HG03469 (cell line): ENCODE measurements at regions not wholly inside any gene's neighbourhood (a gene's known extent, or its start where the extent isn't known, plus 50 kb on each side); places are given as distances from the start of the nearest gene placed in this dataset.

ENCODE experiments used
- ATAC-seq: cut with Tn5 transposase; IDR thresholded peaks from one replicate; pipeline ENCODE4 v1.9.1; 2021; ENCODE audit warnings: mild to moderate bottlenecking, moderate library complexity, moderate number of reproducible peaks; ENCODE audit not compliant: unreplicated experiment

DNA sequence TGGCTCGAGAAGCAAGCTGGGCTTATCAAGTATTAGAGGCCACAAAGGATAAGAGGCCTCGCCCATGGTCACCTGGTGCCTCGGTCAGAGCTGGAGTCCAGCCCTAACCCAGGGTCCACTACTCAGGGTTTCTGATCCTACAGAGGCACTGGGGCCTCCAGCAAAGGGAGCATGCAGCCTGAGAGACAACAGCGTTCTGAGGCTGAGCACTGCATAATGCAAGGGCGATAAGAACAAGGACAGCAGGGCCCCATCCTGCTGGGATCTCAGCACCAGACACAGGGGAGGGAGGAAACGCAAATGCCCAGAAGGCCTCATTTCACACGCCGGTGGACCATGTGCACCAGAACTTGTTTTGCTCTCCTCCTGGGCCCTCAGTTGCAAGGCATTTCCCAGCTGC, 63.0 kb downstream of the C5orf15 start:
- ATAC-seq = no peak

GRCh38 chr5:133904641-133905040, 63.8 kb downstream of the C5orf15 start:
- ATAC-seq = no peak

DNA sequence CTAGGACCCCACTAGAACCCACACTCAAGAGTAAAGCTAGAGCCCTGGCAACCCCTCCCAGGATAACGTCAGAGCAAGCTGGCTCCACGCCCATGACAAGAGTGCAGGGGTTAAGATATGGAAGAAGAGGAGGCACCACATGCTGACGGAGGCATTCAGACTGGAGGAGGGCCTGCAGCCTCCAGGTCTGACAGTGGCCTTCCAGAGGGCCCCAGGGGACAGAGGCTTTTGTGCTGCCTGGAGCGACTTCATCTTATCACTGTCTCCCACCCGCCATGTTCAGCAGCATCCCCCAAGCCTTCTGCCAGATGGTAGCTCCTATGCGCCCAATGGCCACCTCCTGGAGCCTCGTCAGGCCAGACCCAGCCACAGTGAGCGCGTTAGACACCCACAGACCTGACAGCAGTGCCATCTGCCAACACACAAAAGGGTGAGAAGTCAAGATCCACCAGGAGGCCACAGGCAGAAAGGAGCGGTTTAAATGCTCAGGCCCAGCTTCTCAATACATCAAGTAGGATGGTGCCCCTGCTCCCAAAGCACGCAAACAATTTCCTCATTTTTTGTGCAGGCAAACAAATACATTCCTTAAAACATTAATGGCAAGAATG, 65.8 kb downstream of the C5orf15 start:
- no peak for ATAC-seq

DNA sequence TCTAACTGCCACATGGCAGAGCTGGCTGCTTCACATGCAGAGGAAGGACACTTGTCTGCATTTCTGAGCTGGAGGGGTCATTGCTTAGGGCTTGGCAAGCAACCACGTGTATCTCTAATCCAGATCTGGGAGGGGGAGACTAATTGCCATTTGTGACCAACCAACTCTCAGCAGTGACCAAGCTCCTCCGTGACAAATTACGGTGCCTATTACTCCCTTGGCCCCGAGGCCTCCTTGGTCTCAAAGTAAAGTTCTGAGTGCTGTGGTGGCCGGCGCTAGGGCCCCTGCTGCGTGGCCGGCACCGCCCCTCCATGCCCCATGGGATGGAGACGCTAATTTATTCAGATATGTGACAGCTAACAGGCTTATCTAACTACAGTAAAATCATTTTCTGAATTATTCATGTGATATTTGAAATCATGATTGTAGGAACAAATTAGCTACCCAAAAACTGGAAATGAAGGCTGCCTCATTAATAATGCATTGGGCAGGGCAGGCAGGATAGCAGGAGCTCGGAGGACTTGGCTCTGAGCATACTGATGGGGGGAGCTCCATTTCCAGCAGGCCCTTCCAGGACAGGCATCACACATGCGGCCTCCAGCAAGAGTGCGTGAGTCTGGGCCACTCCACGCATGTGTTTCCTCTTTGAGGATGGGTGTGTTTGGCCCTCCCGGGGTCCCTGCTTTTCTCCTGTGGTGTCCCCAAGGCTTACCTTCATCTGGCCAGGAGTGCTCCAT, 67.7 kb downstream of the C5orf15 start:
- no peak for ATAC-seq

DNA sequence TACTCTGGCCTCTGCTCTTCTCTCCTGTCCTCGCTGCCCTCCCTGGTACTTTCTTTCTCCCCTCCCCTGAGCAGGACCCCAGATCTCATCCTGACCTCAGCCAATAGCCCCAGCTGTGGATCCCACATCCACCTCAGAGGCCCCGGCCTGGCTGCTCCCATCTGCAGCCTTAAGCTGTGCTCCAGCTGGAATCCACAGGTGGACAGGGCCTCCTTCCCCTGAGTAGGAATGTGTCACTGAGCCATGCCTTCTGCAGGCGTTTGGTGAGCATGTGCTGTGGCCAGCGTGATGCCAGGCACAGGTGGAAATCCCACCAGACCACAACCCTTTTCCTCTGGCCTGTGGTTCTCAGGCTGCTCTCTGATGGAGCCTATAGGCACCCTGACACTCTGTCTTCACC, 68.9 kb downstream of the C5orf15 start:
- ATAC-seq = no peak

- no peak for ATAC-seq
Observed at GRCh38 chr5:133898440-133898839, 70.0 kb downstream of the C5orf15 start.

DNA sequence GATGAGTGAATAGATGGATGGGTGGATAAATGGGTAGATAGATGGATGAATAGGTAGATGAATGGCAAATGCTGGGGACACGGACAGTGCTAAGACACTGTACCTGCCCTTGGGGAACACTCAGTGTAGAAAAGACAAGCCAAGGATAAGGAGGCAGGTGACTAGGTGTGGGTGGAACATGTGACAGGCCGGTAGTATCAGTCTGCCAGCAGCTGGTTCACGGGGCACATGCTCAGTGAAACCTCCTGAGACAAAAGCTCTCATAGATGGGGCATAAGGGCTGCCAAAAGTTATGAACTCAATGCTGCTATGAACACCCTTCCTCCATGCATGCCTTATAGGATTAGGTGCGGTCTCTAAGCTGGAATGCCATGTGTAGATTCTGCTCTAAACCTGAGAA, 71.0 kb downstream of the C5orf15 start:
- no peak for ATAC-seq

GRCh38 chr5:133896873-133897272, 71.6 kb downstream of the C5orf15 start:
- ATAC-seq = no peak

DNA sequence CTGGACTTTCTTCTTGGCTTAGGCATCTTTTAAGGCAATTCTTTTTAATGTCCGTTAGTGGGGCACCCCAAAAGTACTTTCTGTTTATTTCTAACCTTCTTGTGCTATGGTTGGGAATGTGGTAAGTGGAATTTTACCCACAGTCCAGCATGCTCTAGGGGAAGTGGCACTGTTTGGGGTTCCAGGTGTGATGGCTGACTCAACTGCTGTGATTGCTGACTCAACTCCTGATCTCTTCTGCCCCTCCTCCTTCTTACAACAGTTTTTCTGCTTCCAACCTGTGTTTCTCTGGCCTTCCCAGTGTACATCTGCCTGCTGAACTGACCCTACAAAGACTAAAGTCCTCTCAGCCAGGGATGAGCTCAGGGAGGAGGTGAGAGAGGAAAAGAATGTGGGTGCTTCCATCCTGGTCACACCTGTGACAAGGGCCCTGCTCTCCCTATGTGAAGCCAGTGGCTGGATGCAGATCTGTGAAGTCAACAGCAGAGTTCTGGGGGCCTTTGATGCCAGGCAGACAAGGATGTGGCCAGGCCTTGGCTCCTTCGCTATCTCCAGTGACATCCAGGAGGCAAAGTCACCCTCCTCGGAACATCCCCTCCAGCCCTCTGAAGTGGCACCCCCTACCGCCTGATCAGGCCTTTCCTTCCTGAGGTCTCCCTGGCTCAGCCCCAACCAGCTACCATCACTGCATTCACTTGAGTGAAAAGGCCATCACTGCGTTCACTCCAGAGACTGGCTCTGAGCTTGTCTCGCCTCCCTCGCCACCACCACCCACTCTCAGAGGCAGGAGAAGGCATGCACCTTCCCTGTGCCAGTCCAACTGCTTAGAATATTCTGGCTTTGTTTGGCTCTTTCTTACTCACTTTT, 72.2 kb downstream of the C5orf15 start:
- no peak for ATAC-seq

GRCh38 chr5:133894143-133894542, 74.3 kb downstream of the C5orf15 start:
- no peak for ATAC-seq

GRCh38 chr5:133892774-133893173, 75.7 kb downstream of the C5orf15 start:
- ATAC-seq = no peak

GRCh38 chr5:133892306-133892705, 76.1 kb downstream of the C5orf15 start:
- no peak for ATAC-seq

- ATAC-seq = no peak
Observed at GRCh38 chr5:133891390-133891789, 77.0 kb downstream of the C5orf15 start.

DNA sequence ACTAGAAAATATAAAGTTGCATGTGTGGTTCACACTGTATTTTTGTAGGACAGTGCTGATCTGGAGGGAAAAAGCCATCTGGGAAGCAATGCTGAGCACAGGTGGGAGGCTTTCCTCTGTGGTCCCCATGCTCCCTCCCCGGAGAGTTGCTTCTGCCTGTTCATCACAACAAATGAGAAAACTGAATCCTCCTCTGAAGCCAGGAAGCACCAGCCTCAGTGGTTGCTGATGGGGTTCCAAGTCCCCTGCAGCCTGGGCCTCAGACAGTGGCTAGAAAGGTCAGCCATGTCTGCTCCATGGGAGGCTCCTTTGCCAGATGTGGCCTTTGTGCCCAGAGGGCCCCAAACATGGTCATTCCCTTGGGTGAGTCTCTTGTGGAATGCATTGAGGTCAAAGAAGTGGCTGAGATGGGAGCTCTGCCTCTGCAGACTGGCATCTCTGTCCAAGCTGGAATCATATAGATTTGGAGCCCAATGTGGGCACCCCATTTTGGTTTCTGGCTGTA, 77.6 kb downstream of the C5orf15 start:
- ATAC-seq = no peak

DNA sequence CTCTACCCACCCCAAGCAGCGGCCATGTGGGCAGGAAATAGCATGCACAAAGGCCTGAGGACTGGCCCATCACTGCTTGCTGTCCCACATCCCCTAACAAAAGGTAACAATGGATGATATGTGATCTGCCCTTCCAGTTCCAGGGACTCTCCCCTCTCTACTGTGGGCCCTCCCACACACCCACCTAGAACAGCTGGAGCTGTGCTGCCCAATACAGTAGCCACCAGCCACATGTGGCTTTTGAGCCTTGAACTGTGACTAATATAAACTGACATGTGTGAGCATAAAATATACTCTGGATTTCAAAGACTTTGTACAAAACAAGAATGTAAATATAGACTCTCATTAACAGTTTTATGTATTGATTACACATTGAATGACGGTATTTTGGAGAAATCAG, 78.1 kb downstream of the C5orf15 start:
- ATAC-seq = no peak

- no peak for ATAC-seq
Observed at GRCh38 chr5:133889271-133889905, 79.0 kb downstream of the C5orf15 start.

- ATAC-seq = no peak
Observed at GRCh38 chr5:133888625-133888991, 79.8 kb downstream of the C5orf15 start.

DNA sequence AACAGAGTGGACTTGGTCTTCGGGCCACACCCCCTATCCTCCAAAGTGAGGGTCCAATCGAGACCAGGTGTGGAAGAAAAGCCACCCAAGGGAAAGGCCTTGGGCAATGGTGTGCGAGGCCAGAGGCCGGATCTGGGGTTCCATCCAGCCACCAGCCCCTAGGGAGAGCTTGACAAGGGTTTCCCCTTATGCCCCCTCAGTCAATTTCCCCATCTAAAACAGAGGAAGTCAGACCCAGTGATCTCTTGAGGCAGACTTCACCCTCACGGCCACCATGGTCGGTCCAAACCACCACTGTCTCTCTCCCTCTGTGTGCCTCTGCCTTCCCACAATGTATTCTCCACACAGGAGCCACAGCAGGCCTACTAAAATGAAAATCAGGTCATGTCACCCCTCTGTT, 82.9 kb downstream of the C5orf15 start:
- no peak for ATAC-seq

GRCh38 chr5:133884569-133885311, 83.7 kb downstream of the C5orf15 start:
- no peak for ATAC-seq

GRCh38 chr5:133883916-133884315, 84.5 kb downstream of the C5orf15 start:
- no peak for ATAC-seq
